Upper lobe of left lung (tissue), 6 donors: ENCODE measurements at regions not wholly inside any gene's neighbourhood (a gene's known extent, or its start where the extent isn't known, plus 50 kb on each side); places are given as distances from the start of the nearest gene placed in this dataset.

ENCODE experiments used
- ATAC-seq, 2 donors: fragments of 200-7000 bp; cut with Tn5 transposase; one replicate each; pipeline ENCODE4 v1.9.1; 2022; ENCODE audit warnings: mild to moderate bottlenecking in 2 of 2, moderate library complexity in 2 of 2; ENCODE audit not compliant: low FRiP score in 2 of 2
- DNase-seq, 2 donors: peaks; one replicate each; pipeline ENCODE4 v3.0.0-alpha.2; 2019 to 2020
- H3K27ac ChIP-seq, 4 donors: fragments of 200-600 bp; sonication (generic); one replicate each; pipeline ENCODE4 v1.5.1; 2016 to 2019
- H3K27me3 ChIP-seq, 4 donors: fragments of 200-600 bp; sonication (generic); one replicate each; pipeline ENCODE4 v1.5.1; 2017 to 2019
- H3K36me3 ChIP-seq, 4 donors: fragments of 200-600 bp; sonication (generic); one replicate each; pipeline ENCODE4 v1.5.1; 2016 to 2019
- H3K4me1 ChIP-seq, 4 donors: fragments of 200-600 bp; sonication (generic); one replicate each; pipeline ENCODE4 v1.5.1; 2018 to 2019
- H3K4me3 ChIP-seq, 4 donors: fragments of 200-600 bp; sonication (generic); one replicate each; pipeline ENCODE4 v1.5.1; 2017 to 2019; ENCODE audit warnings: mild to moderate bottlenecking in 2 of 4, moderate library complexity in 1 of 4
- H3K9me3 ChIP-seq, 4 donors: fragments of 200-600 bp; sonication (generic); one replicate each; pipeline ENCODE4 v1.5.1; 2018 to 2019
- EP300 ChIP-seq, 4 donors: sonication (generic); formaldehyde crosslinking; IDR thresholded peaks; one replicate each; pipeline ENCODE4 v1.5.1; 2017; ENCODE audit warnings: antibody characterized with exemption in 4 of 4, control low read depth in 2 of 4
- POLR2A ChIP-seq, 4 donors: fragments of 450-650 bp; IDR thresholded peaks; one replicate each; pipeline ENCODE4 v1.5.1; 2016 to 2017; ENCODE audit warnings: antibody characterized with exemption in 4 of 4, mild to moderate bottlenecking in 2 of 4
- POLR2AphosphoS5 ChIP-seq, 2 donors: sonication (generic); formaldehyde crosslinking; IDR thresholded peaks; one replicate each; pipeline ENCODE4 v1.5.1; 2017; ENCODE audit warnings: antibody characterized with exemption in 2 of 2
- WGBS, 2 donors: methylation state at CpG; one replicate each; pipeline ENCODE4 v1.1.5; 2017 to 2018; 5-methylcytosine and 5-hydroxymethylcytosine counted together
- TF ChIP-seq, protein P1 (sequence below), 6 experiments: fragments of 450-650 bp in 4 of 6; fragments of 200-600 bp in 2 of 6; sonication (generic) in 2 of 6; IDR thresholded peaks; one replicate each; pipeline ENCODE4 v1.5.1; 2016 to 2019; ENCODE audit warnings: antibody characterized with exemption in 6 of 6
- donor health status: DM: no; HTN: no; CAD: no; lungs with moderate emphysema.
- donor health status: DM: no; HTN: yes; CAD: no; lungs with severe emphysema.

DNA sequence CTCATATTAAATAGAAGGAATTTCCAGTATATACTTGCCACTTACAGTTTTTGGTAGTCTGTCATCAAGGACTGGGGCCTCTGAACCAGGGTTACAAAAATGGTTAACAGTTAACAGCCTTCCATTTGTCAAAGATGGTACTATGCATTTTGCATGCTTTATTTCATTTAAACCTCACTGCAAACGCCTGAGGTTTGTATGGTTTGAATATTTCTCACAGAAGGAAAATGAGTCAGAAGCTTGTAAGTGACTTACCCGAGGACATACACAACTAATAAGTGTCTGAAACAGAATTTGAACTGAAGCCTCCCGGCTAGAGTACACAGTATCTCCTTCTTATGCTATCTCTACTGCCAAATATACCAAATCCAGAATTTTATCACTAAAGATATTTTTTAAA is 1593.5 kb upstream of the ACVR2A start:
- TF ChIP-seq, protein P1, sequence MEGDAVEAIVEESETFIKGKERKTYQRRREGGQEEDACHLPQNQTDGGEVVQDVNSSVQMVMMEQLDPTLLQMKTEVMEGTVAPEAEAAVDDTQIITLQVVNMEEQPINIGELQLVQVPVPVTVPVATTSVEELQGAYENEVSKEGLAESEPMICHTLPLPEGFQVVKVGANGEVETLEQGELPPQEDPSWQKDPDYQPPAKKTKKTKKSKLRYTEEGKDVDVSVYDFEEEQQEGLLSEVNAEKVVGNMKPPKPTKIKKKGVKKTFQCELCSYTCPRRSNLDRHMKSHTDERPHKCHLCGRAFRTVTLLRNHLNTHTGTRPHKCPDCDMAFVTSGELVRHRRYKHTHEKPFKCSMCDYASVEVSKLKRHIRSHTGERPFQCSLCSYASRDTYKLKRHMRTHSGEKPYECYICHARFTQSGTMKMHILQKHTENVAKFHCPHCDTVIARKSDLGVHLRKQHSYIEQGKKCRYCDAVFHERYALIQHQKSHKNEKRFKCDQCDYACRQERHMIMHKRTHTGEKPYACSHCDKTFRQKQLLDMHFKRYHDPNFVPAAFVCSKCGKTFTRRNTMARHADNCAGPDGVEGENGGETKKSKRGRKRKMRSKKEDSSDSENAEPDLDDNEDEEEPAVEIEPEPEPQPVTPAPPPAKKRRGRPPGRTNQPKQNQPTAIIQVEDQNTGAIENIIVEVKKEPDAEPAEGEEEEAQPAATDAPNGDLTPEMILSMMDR (IDR thresholded peaks at IDR 0.05): no peak
- DNase-seq (no peak), ATAC-seq (no peak)
- H3K27me3 ChIP-seq: no peaks in the 10 kb centered on the region
- H3K4me1 ChIP-seq: no peaks in the 10 kb centered on the region
- no peak overlapping the region for H3K4me3 ChIP-seq
- H3K9me3 ChIP-seq: no peaks in the 10 kb centered on the region
- H3K27ac ChIP-seq: no peak overlapping the region
- H3K36me3 ChIP-seq: no peaks in the 10 kb centered on the region
- WGBS, 2 donors: 45 to 47% methylated on average over 3 of the region's 3 CpGs

DNA sequence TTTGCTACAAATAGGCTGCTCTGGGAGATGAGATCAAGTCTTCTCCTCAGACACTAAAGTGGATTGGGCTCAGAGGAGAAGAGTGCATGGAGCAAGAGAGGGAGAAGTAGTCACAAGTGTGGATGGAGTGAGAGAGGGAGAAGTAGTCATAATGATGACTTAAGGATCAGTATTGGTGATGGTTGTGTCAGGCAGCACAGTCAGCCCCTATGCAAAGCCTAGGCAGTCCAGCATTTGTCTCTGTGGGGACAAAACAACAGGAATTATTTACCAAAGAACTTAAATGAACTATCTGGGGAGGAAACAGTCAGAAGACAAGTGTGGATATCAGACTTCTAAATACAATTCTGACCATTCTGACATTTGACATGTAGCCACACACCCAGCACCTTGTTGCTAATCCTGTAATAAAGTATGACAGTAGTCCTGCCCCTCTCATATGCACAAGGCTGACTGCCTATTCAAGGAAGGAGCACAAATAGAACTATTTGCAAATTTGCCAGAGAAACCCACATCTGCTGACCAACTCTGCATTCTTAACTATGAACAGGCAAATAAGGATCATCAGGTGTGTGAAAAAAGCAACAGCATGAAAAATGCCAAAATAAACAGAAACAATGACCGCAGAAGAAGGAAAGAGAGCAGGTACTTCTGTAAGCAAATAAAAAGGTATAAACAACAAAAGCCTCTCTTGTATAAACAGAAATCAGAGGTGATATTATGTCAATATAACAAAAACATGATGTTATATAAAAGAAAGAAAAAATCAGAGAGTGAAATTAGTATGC is 1597.9 kb upstream of the ACVR2A start:
- H3K4me1 ChIP-seq: no peaks in the 10 kb centered on the region
- WGBS, 2 donors: 0% methylated on average over 1 of the region's 1 CpG
- no peaks in the 10 kb centered on the region for H3K27me3 ChIP-seq
- ATAC-seq: no peak
- no peaks in the 10 kb centered on the region for H3K9me3 ChIP-seq
- no peak overlapping the region for H3K4me3 ChIP-seq
- DNase-seq: no peak
- TF ChIP-seq POLR2AphosphoS5 (IDR thresholded peaks at IDR 0.05): no peak
- no peaks in the 10 kb centered on the region for H3K36me3 ChIP-seq
- H3K27ac ChIP-seq: no peak overlapping the region

DNA sequence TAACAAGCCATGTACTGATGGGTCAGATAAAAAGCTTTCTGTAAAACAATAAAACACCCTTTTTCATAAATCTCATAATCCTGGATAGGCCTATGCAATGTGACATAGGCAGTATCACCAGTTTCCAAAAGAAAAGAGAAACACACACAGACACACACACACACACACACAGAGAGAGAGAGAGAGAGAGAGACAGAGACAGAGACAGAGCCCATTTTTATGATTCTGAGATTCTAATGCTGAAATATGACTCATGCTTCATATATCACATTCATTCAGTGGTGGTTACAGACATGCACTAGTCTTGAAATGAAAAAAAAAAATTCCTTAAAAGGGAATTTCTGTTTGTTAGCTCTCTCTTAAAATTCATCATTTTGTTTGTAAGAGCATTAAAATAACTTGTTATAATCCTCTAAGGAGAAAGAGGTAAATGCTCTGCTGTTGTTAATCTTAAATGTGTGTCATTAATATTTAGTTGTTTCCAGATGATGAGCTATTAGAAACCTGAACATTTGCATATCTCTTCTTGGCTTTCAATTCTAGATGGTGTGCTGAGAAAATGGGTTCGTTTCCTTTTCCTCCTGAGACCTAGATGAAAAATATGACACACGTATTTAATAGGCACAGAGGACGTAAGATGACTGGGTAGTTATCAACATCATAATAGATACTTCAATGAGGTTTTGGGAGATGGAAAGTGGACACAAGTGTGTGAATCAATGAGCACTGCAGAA is 1598.7 kb upstream of the ACVR2A start:
- DNase-seq (no peak), ATAC-seq (no peak)
- Histone ChIP-seq H3K4me3 (no peak overlapping the region), H3K4me1 (no peaks in the 10 kb centered on the region), H3K27ac (no peak overlapping the region), H3K9me3 (no peaks in the 10 kb centered on the region), H3K36me3 (no peaks in the 10 kb centered on the region), H3K27me3 (no peaks in the 10 kb centered on the region)
- WGBS, 2 donors: 53 to 58% methylated on average over 3 of the region's 3 CpGs
- TF ChIP-seq POLR2AphosphoS5 (IDR thresholded peaks at IDR 0.05) (no peak), EP300 (IDR thresholded peaks at IDR 0.05) (no peak), POLR2A (IDR thresholded peaks at IDR 0.05) (no peak)
- TF ChIP-seq, protein P1 (IDR thresholded peaks at IDR 0.05): no peak

DNA sequence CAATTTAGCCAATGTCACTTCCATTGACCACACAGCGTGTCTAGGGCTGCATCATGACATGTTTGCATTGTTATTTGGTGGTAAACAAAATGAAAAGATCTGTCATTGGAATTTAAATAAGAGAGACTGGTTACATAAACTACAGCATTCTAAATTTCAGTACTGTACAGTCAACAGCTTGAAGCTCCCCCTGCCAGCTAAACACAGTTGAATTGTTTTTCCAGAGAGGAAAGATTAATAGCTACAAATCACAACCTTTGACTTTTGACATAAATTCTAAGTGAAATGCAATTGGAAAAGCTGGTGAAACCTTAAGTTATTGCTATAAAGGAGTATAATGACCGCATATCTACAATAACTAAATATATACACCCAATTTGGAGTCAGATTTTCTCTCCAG is 1600.0 kb upstream of the ACVR2A start:
- H3K27me3 ChIP-seq: no peaks in the 10 kb centered on the region
- DNase-seq: no peak
- 60 to 66% methylated on average over 2 of the region's 2 CpGs for WGBS, 2 donors
- no peaks in the 10 kb centered on the region for H3K4me1 ChIP-seq
- no peak for ATAC-seq
- H3K36me3 ChIP-seq: no peaks in the 10 kb centered on the region
- no peak overlapping the region for H3K27ac ChIP-seq
- no peak overlapping the region for H3K4me3 ChIP-seq
- no peaks in the 10 kb centered on the region for H3K9me3 ChIP-seq
- TF ChIP-seq POLR2AphosphoS5 (IDR thresholded peaks at IDR 0.05): no peak
- TF ChIP-seq POLR2A (IDR thresholded peaks at IDR 0.05): no peak

DNA sequence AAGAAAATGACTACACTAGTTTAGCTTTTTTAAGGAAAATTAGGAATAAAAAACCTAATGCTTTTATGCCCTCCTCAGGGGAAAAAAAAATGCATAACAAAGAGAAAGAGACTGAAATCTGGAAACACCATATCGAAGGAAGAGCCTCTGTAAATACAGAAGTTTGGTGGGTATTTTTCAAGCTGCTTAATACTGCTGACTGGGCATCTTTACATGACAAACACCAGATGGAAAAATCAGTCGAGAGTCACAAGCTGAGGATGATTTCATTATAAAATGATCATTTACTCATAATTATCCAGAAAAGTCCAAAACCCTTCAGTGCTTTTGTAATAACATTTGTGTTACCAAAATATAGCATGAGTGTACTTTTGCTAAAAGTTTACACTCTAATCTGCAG is 1600.7 kb upstream of the ACVR2A start:
- TF ChIP-seq, protein P1 (IDR thresholded peaks at IDR 0.05): no peak
- TF ChIP-seq POLR2AphosphoS5 (IDR thresholded peaks at IDR 0.05): no peak
- no peak for TF ChIP-seq EP300 (IDR thresholded peaks at IDR 0.05)
- TF ChIP-seq POLR2A (IDR thresholded peaks at IDR 0.05): no peak
- Histone ChIP-seq H3K27me3 (no peaks in the 10 kb centered on the region), H3K27ac (no peak overlapping the region), H3K36me3 (no peaks in the 10 kb centered on the region), H3K4me3 (no peak overlapping the region), H3K9me3 (no peaks in the 10 kb centered on the region), H3K4me1 (no peaks in the 10 kb centered on the region)
- no peak for DNase-seq
- 61 to 63% methylated on average over 2 of the region's 2 CpGs for WGBS, 2 donors
- no peak for ATAC-seq

DNA sequence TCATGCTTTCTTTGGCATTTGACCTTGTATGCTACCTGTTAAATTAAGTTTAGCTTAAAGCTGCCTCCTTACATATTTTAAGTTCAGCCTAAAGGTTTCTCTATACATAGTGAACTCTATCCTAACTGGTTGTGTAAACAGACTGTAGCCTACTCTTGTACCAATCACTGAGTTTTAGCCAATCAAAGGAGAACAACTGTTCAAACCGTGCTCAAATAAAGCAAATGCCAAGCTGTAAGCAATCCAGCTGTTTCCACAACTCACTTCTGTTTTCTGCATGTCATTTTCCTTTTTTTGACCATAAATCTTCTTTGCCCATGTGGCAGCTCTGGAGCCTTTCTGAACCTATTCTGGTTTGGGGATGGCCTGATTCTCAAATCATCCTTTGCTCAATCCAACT is 1603.8 kb upstream of the ACVR2A start:
- Histone ChIP-seq H3K27ac (no peak overlapping the region), H3K9me3 (no peaks in the 10 kb centered on the region), H3K4me3 (no peak overlapping the region), H3K36me3 (no peaks in the 10 kb centered on the region), H3K27me3 (no peaks in the 10 kb centered on the region), H3K4me1 (no peaks in the 10 kb centered on the region)
- TF ChIP-seq, protein P1 (IDR thresholded peaks at IDR 0.05): no peak
- TF ChIP-seq POLR2A (IDR thresholded peaks at IDR 0.05) (no peak), EP300 (IDR thresholded peaks at IDR 0.05) (no peak)
- 16 to 20% methylated on average over 1 of the region's 1 CpG for WGBS, 2 donors
- no peak for DNase-seq
- no peak for ATAC-seq
